H1 (cell line): ENCODE measurements at regions not wholly inside any gene's neighbourhood (a gene's known extent, or its start where the extent isn't known, plus 50 kb on each side); places are given as distances from the start of the nearest gene placed in this dataset.

Source experiments
- BACH1 ChIP-seq: IDR thresholded peaks from 2 replicates; pipeline ENCODE4 v1.6.1; 2012; ENCODE audit warnings: low read length, improper control_type of control experiment
- CTBP2 ChIP-seq: IDR thresholded peaks from 2 replicates; pipeline ENCODE4 v1.7.0; 2011; ENCODE audit warnings: borderline replicate concordance, mild to moderate bottlenecking, moderate library complexity, mixed read lengths, low read length; ENCODE audit not compliant: insufficient read depth, insufficient read length
- EP300 ChIP-seq, 2 experiments: IDR thresholded peaks; 1 replicate in 1 of 2; 2 replicates in 1 of 2; pipeline ENCODE4 v1.6.1; 2011 to 2012; ENCODE audit warnings: low read depth in 2 of 2, low read length in 2 of 2, mild to moderate bottlenecking in 2 of 2, borderline replicate concordance in 1 of 2, inconsistent platforms in 1 of 2, moderate library complexity in 1 of 2
- EZH2 ChIP-seq: fragments of 200-600 bp; sonication (generic); IDR thresholded peaks from 2 replicates; pipeline ENCODE4 v1.7.1; 2012; ENCODE audit warnings: low read depth, mild to moderate bottlenecking, moderate library complexity, low read length, inconsistent platforms; ENCODE audit not compliant: severe bottlenecking
- HDAC2 ChIP-seq, 2 experiments: fragments of 300-600 bp in 1 of 2; sonication (generic) in 1 of 2; IDR thresholded peaks; 2 replicates each; pipeline ENCODE4 v1.6.1; 2011 to 2012; ENCODE audit warnings: low read depth in 2 of 2, low read length in 2 of 2, mild to moderate bottlenecking in 2 of 2, moderate library complexity in 2 of 2, borderline replicate concordance in 1 of 2, inconsistent platforms in 1 of 2
- JUND ChIP-seq: IDR thresholded peaks from 2 replicates; pipeline ENCODE4 v1.6.1; 2011; ENCODE audit warnings: mild to moderate bottlenecking, improper control_type of control experiment, low read length
- KDM4A ChIP-seq: IDR thresholded peaks from one replicate; pipeline ENCODE4 v1.7.1; 2012; ENCODE audit warnings: low read depth, mild to moderate bottlenecking, moderate library complexity, low read length, inconsistent platforms; ENCODE audit not compliant: severe bottlenecking
- SIX5 ChIP-seq: IDR thresholded peaks from 2 replicates; pipeline ENCODE4 v1.6.1; 2011; ENCODE audit warnings: mild to moderate bottlenecking, low read depth, low read length
- TF ChIP-seq, protein P1 (sequence below): IDR thresholded peaks from 2 replicates; pipeline ENCODE4 v1.6.1; 2011; ENCODE audit warnings: low read length, improper control_type of control experiment

DNA sequence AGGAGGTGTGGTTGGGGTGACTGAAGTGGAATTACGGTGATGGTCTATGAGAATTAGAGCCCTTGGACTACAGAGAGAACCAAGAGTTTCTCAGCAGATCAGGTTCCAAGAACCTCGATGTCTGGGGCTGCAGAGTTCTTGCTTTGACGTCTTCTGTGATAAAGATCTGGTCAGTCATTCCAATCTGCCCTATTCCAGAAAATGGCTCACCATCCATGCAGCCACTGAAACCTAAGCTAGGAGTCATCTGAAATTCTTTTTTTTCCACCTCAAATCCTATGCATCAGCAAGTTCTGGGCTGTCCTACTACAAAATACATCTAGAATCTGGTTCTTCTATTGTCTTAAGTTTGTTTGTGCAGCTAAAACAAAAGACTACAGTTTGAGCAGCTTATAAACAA, 254.4 kb upstream of the PGRMC2 start (continued):
- TF ChIP-seq EP300 (IDR thresholded peaks at IDR 0.05; ENCODE audit: borderline replicate concordance in 1 of 2, low read depth in 2 of 2, low read length in 2 of 2) (no peak), BACH1 (no peak), JUND (no peak), SIX5 (no peak), HDAC2 (IDR thresholded peaks at IDR 0.05; ENCODE audit: borderline replicate concordance in 1 of 2, low read depth in 2 of 2, low read length in 2 of 2) (no peak), EZH2 (no peak), CTBP2 (no peak), KDM4A (no peak)
- TF ChIP-seq, protein P1, sequence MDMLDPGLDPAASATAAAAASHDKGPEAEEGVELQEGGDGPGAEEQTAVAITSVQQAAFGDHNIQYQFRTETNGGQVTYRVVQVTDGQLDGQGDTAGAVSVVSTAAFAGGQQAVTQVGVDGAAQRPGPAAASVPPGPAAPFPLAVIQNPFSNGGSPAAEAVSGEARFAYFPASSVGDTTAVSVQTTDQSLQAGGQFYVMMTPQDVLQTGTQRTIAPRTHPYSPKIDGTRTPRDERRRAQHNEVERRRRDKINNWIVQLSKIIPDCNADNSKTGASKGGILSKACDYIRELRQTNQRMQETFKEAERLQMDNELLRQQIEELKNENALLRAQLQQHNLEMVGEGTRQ = no peak
